ENCODE measurements at regions not wholly inside any gene's neighbourhood (a gene's known extent, or its start where the extent isn't known, plus 50 kb on each side); places are given as distances from the start of the nearest gene placed in this dataset.

GRCh38 chr5:155087036-155087435, 73.5 kb downstream of the KIF4B start:
- TF ChIP-seq ZBTB43 (CRISPR knock-in tag; IDR thresholded peaks at IDR 0.05) (no peak), PREB (CRISPR knock-in tag; IDR thresholded peaks at IDR 0.05; ENCODE audit: borderline replicate concordance) (no peak), CTCF (IDR thresholded peaks at IDR 0.05) (no peak), ESRRA (CRISPR knock-in tag; IDR thresholded peaks at IDR 0.05; ENCODE audit: borderline replicate concordance) (no peak)
